Activated CD8-positive, alpha-beta T cell treated with anti-CD3 and anti-CD28 coated beads, Interleukin-2, amount 10 ng/mL, durations not matched to agents 7 days and 5 days (primary cell): ENCODE measurements at regions not wholly inside any gene's neighbourhood (a gene's known extent, or its start where the extent isn't known, plus 50 kb on each side); places are given as distances from the start of the nearest gene placed in this dataset.

Experiments used
- ATAC-seq: fragments of 150-1000 bp; cut with Tn5 transposase; one replicate; pipeline ENCODE4 v1.10.0; 2021; ENCODE audit warnings: moderate library complexity
- CTCF ChIA-PET: fragments of 350-600 bp; sonication (Branson Sonifier 250); formaldehyde crosslinking; loops from one replicate; lab custom pipeline; 2021; ENCODE audit warnings: antibody characterized with exemption; lab: Charles Lee
- POLR2A ChIA-PET: fragments of 350-600 bp; sonication (Branson Sonifier 250); formaldehyde crosslinking; loops from one replicate; lab custom pipeline; 2021; ENCODE audit warnings: antibody characterized with exemption; lab: Charles Lee
- DNase-seq: peaks from one replicate; pipeline ENCODE4 v3.0.0-alpha.2; 2020
- H3K27ac Mint-ChIP-seq: one replicate; pipeline ENCODE4 v1.8.0; 2021; ENCODE audit warnings: mild to moderate bottlenecking, mixed read lengths
- H3K27me3 Mint-ChIP-seq: one replicate; pipeline ENCODE4 v1.8.0; 2021; ENCODE audit warnings: low read depth, mixed read lengths
- H3K36me3 Mint-ChIP-seq: one replicate; pipeline ENCODE4 v1.8.0; 2021; ENCODE audit warnings: low read depth, mixed read lengths
- H3K4me1 Mint-ChIP-seq: one replicate; pipeline ENCODE4 v1.8.0; 2021; ENCODE audit warnings: low read depth, mixed read lengths
- H3K4me3 Mint-ChIP-seq: one replicate; pipeline ENCODE4 v1.8.0; 2021; ENCODE audit warnings: mild to moderate bottlenecking, mixed read lengths
- H3K9me3 Mint-ChIP-seq: one replicate; pipeline ENCODE4 v1.8.0; 2022; ENCODE audit warnings: mixed read lengths; ENCODE audit not compliant: insufficient read depth

DNA sequence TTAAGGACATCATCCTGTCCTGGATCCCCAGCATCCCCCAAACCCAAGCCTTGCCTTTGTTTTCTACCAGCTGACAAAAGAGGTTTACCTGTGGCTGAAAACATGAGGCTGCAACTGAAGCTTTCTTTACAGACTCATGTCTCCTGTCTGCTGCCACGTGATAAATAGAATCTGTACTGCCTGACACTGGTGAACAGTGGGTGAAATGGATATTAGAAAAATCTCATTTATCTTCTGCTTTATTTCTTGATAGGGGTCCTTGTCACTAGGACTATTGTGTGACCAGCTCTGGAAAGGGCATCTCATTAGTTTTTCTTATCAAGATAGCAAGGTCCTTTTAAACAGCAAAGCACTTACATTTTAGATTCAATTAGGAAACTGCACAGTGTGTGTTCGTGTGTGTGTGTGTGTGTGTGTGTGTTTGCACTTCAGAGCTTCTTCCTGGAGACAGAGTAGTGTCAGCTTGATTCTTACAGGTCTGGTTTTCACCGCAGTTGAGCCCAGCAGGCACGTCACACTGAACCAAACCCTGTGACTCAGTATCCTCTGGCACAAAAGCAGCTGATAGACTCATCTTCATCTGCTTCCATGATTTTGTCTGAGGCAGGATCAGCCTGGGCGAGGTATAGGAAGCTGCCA, 373.5 kb upstream of the CELF2 start:
- POLR2A ChIA-PET, result no interaction called here
- DNase-seq, result no peak
- CTCF ChIA-PET, result no interaction called here
- no peak overlapping the region for H3K27ac Mint-ChIP-seq
- no peak overlapping the region for H3K4me3 Mint-ChIP-seq
- H3K9me3 Mint-ChIP-seq, result no peaks in the 10 kb centered on the region
- no peaks in the 10 kb centered on the region for H3K4me1 Mint-ChIP-seq
- no peaks in the 10 kb centered on the region for H3K36me3 Mint-ChIP-seq
- no peak for ATAC-seq
- H3K27me3 Mint-ChIP-seq, result no peaks in the 10 kb centered on the region

DNA sequence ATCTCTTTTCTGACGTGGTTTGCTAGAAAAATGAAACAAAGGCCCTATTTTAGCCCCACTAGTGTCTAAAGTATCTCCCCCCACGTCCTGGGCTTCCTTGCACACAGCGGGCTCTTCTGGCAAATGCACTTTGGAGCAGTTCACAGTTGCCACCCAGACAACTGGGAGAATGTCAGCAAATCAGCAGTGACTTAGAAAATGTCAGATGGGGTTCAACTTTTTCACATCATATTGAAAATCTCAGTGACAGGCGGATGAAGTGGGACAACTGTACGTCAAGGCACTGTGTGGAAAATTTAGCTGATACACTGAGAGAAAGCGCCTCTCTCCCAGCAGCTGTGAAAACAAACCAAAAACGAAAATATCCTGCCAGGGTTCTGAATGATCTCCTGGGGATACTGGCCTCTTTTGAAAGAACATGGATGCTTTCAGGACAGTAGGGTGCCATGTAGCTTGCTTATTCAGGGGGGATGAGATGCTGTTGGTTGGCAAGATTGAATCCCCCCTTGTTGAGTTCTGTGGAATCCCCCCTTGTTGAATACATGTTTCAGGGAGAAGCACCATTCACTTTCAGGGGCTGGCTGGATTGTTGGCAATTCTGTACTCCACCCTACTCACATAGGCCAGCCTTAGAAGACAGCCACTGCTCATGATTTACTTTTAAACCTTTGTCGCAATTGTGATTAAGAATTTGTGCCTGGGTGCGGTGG, 372.8 kb upstream of the CELF2 start:
- H3K36me3 Mint-ChIP-seq, result no peaks in the 10 kb centered on the region
- DNase-seq, result no peak
- H3K4me1 Mint-ChIP-seq, result no peaks in the 10 kb centered on the region
- ChIA-PET POLR2A (no interaction called here), CTCF (no interaction called here)
- no peak overlapping the region for H3K27ac Mint-ChIP-seq
- no peak for ATAC-seq
- H3K4me3 Mint-ChIP-seq, result no peak overlapping the region
- H3K27me3 Mint-ChIP-seq, result no peaks in the 10 kb centered on the region
- H3K9me3 Mint-ChIP-seq, result no peaks in the 10 kb centered on the region

DNA sequence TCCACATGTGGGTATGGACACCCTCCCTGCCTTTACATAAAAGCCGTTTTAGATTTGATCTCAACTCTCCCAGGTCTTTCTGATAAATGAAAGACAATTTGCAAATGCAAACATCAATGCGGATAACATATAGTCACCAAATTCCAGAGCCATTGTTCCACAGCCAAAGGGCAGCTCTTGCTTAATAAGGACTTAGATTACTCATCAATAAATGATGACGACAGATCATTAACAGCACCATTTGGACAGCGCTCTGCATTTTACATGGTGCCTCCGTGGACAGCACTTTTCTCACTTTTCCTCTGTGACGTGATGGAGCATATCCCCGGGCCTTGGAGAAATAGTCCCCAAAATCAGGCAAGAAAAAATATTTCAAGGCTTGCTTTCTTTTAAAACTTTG, 370.3 kb upstream of the CELF2 start:
- H3K4me1 Mint-ChIP-seq, result no peaks in the 10 kb centered on the region
- no peak for DNase-seq
- H3K9me3 Mint-ChIP-seq, result no peaks in the 10 kb centered on the region
- no peak overlapping the region for H3K27ac Mint-ChIP-seq
- no peak for ATAC-seq
- H3K27me3 Mint-ChIP-seq, result no peaks in the 10 kb centered on the region
- ChIA-PET POLR2A (no interaction called here), CTCF (no interaction called here)
- H3K4me3 Mint-ChIP-seq, result no peak overlapping the region
- H3K36me3 Mint-ChIP-seq, result no peaks in the 10 kb centered on the region

DNA sequence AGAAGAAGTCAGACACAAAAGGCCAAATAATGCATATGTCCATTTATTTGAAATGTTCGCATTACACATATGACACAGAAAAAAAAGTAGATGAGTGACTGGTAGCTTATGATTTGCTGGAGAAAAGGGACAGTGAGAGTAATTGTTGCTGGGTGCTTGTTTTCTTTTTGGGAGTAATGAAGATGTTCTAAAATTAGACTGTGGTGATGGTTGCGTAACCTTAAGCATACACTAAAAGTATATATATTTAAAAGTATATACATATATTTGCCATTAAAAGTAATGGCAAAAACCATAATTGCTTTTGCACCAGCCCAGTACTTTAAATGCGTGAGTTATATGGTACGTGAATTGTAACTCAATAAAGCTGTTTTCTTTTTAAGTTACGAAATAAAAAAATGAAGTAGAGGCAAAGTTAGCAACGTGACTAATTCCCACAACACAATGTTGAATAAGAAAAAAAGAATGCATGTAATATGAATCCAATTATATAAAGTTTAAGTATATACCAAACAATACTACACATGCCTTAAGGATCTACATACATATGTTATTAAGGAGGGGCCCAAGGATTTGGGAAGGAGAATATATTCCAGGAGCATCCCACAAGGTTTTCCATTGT, 360.4 kb upstream of the CELF2 start:
- Mint-ChIP-seq H3K27ac (no peak overlapping the region), H3K36me3 (no peaks in the 10 kb centered on the region), H3K4me1 (no peaks in the 10 kb centered on the region), H3K27me3 (no peaks in the 10 kb centered on the region), H3K4me3 (no peak overlapping the region), H3K9me3 (no peaks in the 10 kb centered on the region)
- ATAC-seq (no peak), DNase-seq (no peak)
- POLR2A ChIA-PET, result no interaction called here
- CTCF ChIA-PET, result no interaction called here

DNA sequence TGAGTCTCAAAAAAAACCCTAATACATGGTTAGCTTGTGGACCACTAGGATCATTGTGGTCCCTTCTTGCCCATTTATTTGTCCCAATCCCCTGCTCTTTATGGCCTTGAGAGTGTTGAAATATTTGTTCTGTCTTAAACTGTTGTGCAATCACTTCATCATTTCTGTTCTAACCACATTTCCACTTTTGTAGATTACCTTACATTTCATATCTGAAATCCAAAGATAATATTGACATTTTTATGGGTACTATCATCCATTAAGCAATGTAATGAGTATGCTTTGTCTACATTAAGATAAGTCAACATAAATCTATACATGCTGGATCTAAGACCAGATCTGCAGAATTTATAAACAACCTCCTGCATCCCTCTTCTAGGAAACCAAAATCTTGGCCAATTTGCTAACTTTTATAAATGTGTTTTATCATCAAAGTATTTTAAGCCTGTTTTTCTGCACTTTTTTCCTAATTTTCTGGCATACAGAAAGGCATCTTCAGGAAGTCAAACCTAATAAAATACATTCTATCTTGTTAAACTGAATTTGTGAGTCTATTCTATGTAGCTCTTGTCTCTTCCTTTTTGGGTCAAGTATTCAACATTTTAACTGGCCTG, 359.4 kb upstream of the CELF2 start:
- no peaks in the 10 kb centered on the region for H3K4me1 Mint-ChIP-seq
- CTCF ChIA-PET, result no interaction called here
- H3K36me3 Mint-ChIP-seq, result no peaks in the 10 kb centered on the region
- H3K27me3 Mint-ChIP-seq, result no peaks in the 10 kb centered on the region
- no peak overlapping the region for H3K4me3 Mint-ChIP-seq
- no peaks in the 10 kb centered on the region for H3K9me3 Mint-ChIP-seq
- no peak for DNase-seq
- ATAC-seq, result no peak
- POLR2A ChIA-PET, result interaction anchor here (0.6 kb wide), 1 partner anchor 962 kb away, joined by 3 read pairs; no protein-coding TSS in a partner anchor
- H3K27ac Mint-ChIP-seq, result no peak overlapping the region

DNA sequence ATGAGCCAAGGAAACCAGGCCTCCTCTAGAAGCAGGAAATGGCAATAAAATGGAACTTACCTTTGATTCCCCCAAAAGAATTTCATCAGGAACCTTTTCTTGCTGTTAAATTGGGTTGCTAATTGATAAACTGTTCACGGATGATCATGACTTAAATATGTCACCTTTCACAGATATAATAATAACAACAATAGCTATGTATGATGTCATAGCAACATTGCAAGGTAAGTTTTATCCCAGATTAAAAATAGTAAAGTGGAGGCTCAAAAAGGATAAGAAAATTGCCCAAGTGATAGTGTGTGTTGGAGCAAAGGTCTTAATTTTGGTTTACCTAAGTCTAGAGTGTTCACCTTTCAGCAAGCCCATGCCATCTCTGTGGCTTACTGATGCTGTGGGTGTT, 357.6 kb upstream of the CELF2 start:
- H3K36me3 Mint-ChIP-seq, result no peaks in the 10 kb centered on the region
- DNase-seq (no peak), ATAC-seq (no peak)
- H3K9me3 Mint-ChIP-seq, result no peaks in the 10 kb centered on the region
- ChIA-PET CTCF (no interaction called here), POLR2A (no interaction called here)
- H3K4me3 Mint-ChIP-seq, result no peak overlapping the region
- no peaks in the 10 kb centered on the region for H3K27me3 Mint-ChIP-seq
- H3K4me1 Mint-ChIP-seq, result no peaks in the 10 kb centered on the region
- no peak overlapping the region for H3K27ac Mint-ChIP-seq

DNA sequence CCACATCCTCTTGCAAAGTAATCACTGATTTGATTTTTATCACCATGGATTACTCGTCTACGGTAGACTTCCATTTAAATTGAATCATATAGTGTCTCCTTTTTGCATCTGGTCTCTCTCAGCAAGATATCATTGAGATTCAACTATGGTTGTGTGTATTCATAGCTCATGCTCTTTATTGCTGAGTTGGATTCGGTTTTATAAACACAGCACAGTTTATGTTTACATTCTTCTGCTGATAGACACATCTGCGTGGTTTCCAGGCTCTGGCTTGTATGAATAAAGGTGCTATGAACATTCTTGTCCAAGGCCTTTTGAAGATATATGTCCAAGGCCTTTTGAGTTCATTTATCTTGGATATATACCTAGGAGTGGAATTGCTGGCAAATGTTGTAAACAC, 356.5 kb upstream of the CELF2 start:
- DNase-seq, result no peak
- CTCF ChIA-PET, result no interaction called here

DNA sequence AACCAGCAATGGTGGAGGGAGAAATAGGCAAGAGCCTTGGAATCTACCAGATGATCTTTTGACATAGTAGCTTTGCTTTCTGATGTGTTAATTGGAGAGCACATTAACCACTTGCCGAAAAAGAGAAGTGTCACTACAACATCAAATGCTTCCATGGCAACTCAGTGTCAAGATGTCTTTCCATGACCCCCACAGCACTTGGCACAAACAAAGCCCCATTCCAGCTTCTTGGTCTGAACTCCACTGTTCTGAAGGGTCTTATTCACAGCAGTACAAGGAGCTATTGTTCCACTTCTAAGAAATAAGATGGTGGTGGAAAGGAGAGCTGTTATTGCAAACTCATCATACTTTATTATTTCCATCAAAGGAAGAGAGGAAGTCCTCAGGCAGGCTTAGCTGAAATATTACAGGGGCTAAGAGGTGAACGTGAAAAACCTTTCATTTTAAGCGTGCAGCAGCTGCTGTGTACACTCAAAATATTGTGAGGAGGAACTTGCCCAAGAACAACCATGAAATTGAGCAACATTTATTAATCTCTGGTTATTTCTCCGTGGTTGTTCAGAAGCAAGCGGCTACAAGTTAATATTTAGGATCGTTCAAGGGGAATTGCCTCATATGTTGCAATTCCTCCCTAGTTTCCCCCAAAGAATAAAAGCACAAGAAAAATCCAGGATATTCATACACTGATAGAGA, 354.8 kb upstream of the CELF2 start:
- ATAC-seq, result no peak
- no peak overlapping the region for H3K27ac Mint-ChIP-seq
- no peak overlapping the region for H3K4me3 Mint-ChIP-seq
- H3K36me3 Mint-ChIP-seq, result no peaks in the 10 kb centered on the region
- CTCF ChIA-PET, result no interaction called here
- POLR2A ChIA-PET, result no interaction called here
- no peaks in the 10 kb centered on the region for H3K27me3 Mint-ChIP-seq
- H3K4me1 Mint-ChIP-seq, result no peaks in the 10 kb centered on the region
- H3K9me3 Mint-ChIP-seq, result no peaks in the 10 kb centered on the region
- no peak for DNase-seq

More for the DNA sequence above, 356.5 kb upstream of the CELF2 start:
- Mint-ChIP-seq H3K9me3 (no peaks in the 10 kb centered on the region), H3K27ac (no peak overlapping the region), H3K36me3 (no peaks in the 10 kb centered on the region), H3K4me3 (no peak overlapping the region), H3K27me3 (no peaks in the 10 kb centered on the region), H3K4me1 (no peaks in the 10 kb centered on the region)
- no peak for ATAC-seq
- POLR2A ChIA-PET, result no interaction called here

DNA sequence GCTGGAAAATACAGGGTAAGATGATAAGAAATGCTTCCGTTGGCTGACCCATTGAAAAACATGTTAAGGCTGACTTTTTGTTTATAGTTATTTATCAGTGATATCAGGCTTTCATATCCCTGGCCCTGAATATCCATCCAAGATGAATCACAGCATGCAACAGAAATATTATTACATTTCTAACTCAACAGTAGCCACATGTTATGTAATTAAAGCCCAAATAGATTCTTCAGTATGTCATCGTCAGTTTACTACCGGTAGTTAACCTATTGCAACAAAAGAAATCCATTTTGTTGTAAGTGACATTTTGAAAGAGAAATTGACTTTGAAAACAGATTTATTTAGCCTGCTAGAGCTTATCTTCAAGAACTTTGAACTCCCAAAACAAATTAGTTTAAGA, 354.1 kb upstream of the CELF2 start:
- Mint-ChIP-seq H3K4me1 (no peaks in the 10 kb centered on the region), H3K27me3 (no peaks in the 10 kb centered on the region), H3K4me3 (no peak overlapping the region), H3K9me3 (no peaks in the 10 kb centered on the region), H3K27ac (no peak overlapping the region), H3K36me3 (no peaks in the 10 kb centered on the region)
- ATAC-seq (no peak), DNase-seq (no peak)
- CTCF ChIA-PET, result no interaction called here
- POLR2A ChIA-PET, result no interaction called here

DNA sequence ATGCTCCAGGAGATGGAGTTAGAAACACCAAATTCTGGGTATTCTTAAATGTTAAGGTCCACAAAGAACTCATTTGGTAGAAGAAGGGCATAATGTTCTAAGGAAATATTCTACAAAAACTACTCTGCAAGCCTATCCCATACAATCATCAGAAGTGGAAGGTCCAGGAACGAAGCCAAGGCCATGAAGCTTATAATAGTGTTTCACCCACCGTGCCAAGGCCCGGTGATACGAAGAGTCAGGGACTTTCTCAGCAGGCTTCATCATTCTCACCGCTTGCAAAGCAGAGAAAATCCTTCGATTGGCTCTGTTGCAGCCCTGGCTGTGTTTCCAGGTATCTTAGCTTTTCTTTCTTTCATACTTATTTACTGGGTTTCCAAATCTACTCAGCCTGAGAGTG, 351.9 kb upstream of the CELF2 start:
- Mint-ChIP-seq H3K4me3 (no peak overlapping the region), H3K27me3 (no peaks in the 10 kb centered on the region), H3K4me1 (no peaks in the 10 kb centered on the region), H3K27ac (no peak overlapping the region), H3K36me3 (no peaks in the 10 kb centered on the region), H3K9me3 (no peaks in the 10 kb centered on the region)
- ChIA-PET POLR2A (no interaction called here), CTCF (no interaction called here)
- DNase-seq, result no peak
- ATAC-seq, result no peak

DNA sequence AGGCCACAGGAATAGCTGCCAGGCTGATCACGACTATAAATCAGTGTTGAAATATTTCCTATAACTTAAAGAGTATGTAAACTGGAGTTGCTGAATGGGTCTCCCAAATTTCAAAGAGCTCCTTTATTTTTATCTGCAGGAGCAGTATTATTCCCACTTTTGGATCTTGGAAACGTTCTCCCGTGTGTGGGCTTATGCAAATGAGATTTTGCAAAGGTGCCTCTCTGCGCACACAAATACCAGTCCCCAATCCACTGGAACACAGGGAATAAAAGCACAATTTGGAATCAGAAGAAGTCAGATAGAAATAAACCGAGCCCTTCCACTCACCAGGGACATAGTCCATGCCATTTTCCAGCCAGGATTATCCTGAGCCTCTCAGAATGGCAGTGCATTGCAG, 350.2 kb upstream of the CELF2 start:
- no peak overlapping the region for H3K4me3 Mint-ChIP-seq
- DNase-seq (no peak), ATAC-seq (no peak)
- H3K4me1 Mint-ChIP-seq, result no peaks in the 10 kb centered on the region
- ChIA-PET POLR2A (no interaction called here), CTCF (no interaction called here)
- no peaks in the 10 kb centered on the region for H3K27me3 Mint-ChIP-seq
- no peak overlapping the region for H3K27ac Mint-ChIP-seq
- H3K36me3 Mint-ChIP-seq, result no peaks in the 10 kb centered on the region
- no peaks in the 10 kb centered on the region for H3K9me3 Mint-ChIP-seq

DNA sequence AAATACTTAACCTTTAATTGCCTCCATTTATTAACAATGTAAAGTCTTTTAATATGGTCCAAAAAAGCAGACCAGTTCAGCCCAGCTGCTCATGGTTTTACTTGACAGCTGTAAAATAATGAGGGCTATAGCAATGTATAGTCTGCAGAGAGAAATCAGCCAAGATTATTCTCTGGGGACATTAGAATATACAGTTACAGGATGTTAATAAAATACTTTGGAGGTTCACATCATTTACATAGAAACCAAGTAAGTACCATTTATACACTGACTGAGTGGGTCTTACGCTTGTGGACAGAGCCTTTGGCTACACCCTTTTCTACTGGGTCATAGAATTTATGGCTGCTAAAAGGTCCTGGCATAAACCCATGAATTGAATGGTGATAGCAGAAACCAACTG, 340.7 kb upstream of the CELF2 start:
- no peak for DNase-seq
- H3K9me3 Mint-ChIP-seq, result peaks cover 5% of the 10 kb centered on the region
- ChIA-PET CTCF (no interaction called here), POLR2A (no interaction called here)
- no peaks in the 10 kb centered on the region for H3K4me1 Mint-ChIP-seq
- no peak for ATAC-seq
- H3K36me3 Mint-ChIP-seq, result no peaks in the 10 kb centered on the region
- H3K27ac Mint-ChIP-seq, result no peak overlapping the region
- H3K27me3 Mint-ChIP-seq, result no peaks in the 10 kb centered on the region
- no peak overlapping the region for H3K4me3 Mint-ChIP-seq
